ES-I3 (cell line): ENCODE measurements at regions not wholly inside any gene's neighbourhood (a gene's known extent, or its start where the extent isn't known, plus 50 kb on each side); places are given as distances from the start of the nearest gene placed in this dataset.

ENCODE experiments used
- H3K36me3 ChIP-seq: 2 replicates; pipeline ENCODE4 v1.6.1; 2013; ENCODE audit warnings: mild to moderate bottlenecking, low read length, control low read depth, moderate library complexity; ENCODE audit not compliant: insufficient read depth
- H3K4me1 ChIP-seq: 2 replicates; pipeline ENCODE4 v1.6.1; 2013; ENCODE audit warnings: mild to moderate bottlenecking, control low read depth, low read length; ENCODE audit not compliant: insufficient read depth
- H3K9ac ChIP-seq: 2 replicates; pipeline ENCODE4 v1.6.1; 2013; ENCODE audit warnings: low read depth, mild to moderate bottlenecking, low read length, moderate library complexity
- H3K9me3 ChIP-seq: 2 replicates; pipeline ENCODE4 v1.6.1; 2013; ENCODE audit warnings: mild to moderate bottlenecking, low read length, moderate library complexity; ENCODE audit not compliant: control insufficient read depth, insufficient read depth

GRCh38 chr6:71405416-71405815 is 116.8 kb downstream of the OGFRL1 start:
- peaks cover 45% of the 10 kb centered on the region for H3K4me1 ChIP-seq
- no peak overlapping the region for H3K9ac ChIP-seq
- H3K36me3 ChIP-seq, result no peaks in the 10 kb centered on the region
- H3K9me3 ChIP-seq, result no peaks in the 10 kb centered on the region

GRCh38 chr6:71406865-71407860 is 118.6 kb downstream of the OGFRL1 start:
- Histone ChIP-seq H3K4me1 (peaks cover 51% of the 10 kb centered on the region), H3K36me3 (no peaks in the 10 kb centered on the region), H3K9ac (no peak overlapping the region), H3K9me3 (no peaks in the 10 kb centered on the region)

- Histone ChIP-seq H3K4me1 (peaks cover 48% of the 10 kb centered on the region), H3K9ac (no peak overlapping the region), H3K9me3 (no peaks in the 10 kb centered on the region), H3K36me3 (no peaks in the 10 kb centered on the region)
These were observed 120.4 kb downstream of the OGFRL1 start for GRCh38 chr6:71408787-71409723.

GRCh38 chr6:71410164-71410566 is 121.6 kb downstream of the OGFRL1 start:
- peaks cover 37% of the 10 kb centered on the region for H3K4me1 ChIP-seq
- H3K9me3 ChIP-seq, result no peaks in the 10 kb centered on the region
- H3K36me3 ChIP-seq, result no peaks in the 10 kb centered on the region
- H3K9ac ChIP-seq, result no peak overlapping the region

GRCh38 chr6:71410681-71411080 is 122.1 kb downstream of the OGFRL1 start:
- peaks cover 4% of the 10 kb centered on the region; the same call in 1 of the 2 replicates for H3K36me3 ChIP-seq
- peaks cover 32% of the 10 kb centered on the region for H3K4me1 ChIP-seq
- H3K9ac ChIP-seq, result no peak overlapping the region

GRCh38 chr6:71411882-71412281 is 123.3 kb downstream of the OGFRL1 start:
- peaks cover 12% of the 10 kb centered on the region; the same call in 1 of the 2 replicates for H3K36me3 ChIP-seq
- H3K9ac ChIP-seq, result no peak overlapping the region
- peaks cover 26% of the 10 kb centered on the region for H3K4me1 ChIP-seq
- no peaks in the 10 kb centered on the region for H3K9me3 ChIP-seq

More at GRCh38 chr6:71410681-71411080, 122.1 kb downstream of the OGFRL1 start:
- no peaks in the 10 kb centered on the region for H3K9me3 ChIP-seq

GRCh38 chr6:71412559-71413140 is 124.0 kb downstream of the OGFRL1 start:
- Histone ChIP-seq H3K9ac (no peak overlapping the region), H3K4me1 (peaks cover 18% of the 10 kb centered on the region), H3K36me3 (peaks cover 12% of the 10 kb centered on the region; the same call in 1 of the 2 replicates), H3K9me3 (no peaks in the 10 kb centered on the region)

- Histone ChIP-seq H3K9ac (no peak overlapping the region), H3K9me3 (no peaks in the 10 kb centered on the region), H3K4me1 (peaks cover 13% of the 10 kb centered on the region), H3K36me3 (peaks cover 12% of the 10 kb centered on the region; the same call in 1 of the 2 replicates)
These were observed 125.9 kb downstream of the OGFRL1 start for GRCh38 chr6:71414486-71414885.

- Histone ChIP-seq H3K9ac (peak overlapping the region; percentile 97), H3K36me3 (peaks cover 12% of the 10 kb centered on the region; the same call in 1 of the 2 replicates), H3K9me3 (no peaks in the 10 kb centered on the region), H3K4me1 (no peaks in the 10 kb centered on the region; the same call in 1 of the 2 replicates)
These were observed 130.8 kb downstream of the OGFRL1 start for GRCh38 chr6:71419217-71420094.

GRCh38 chr6:71420095-71420692 is 131.6 kb downstream of the OGFRL1 start:
- Histone ChIP-seq H3K4me1 (no peaks in the 10 kb centered on the region; the same call in 1 of the 2 replicates), H3K9me3 (no peaks in the 10 kb centered on the region)

GRCh38 chr6:71420693-71421328 is 132.2 kb downstream of the OGFRL1 start:
- Histone ChIP-seq H3K9me3 (no peaks in the 10 kb centered on the region), H3K36me3 (peaks cover 7% of the 10 kb centered on the region; the same call in 1 of the 2 replicates), H3K9ac (peak overlapping the region; percentile 97), H3K4me1 (no peaks in the 10 kb centered on the region; the same call in 1 of the 2 replicates)

More at GRCh38 chr6:71420095-71420692, 131.6 kb downstream of the OGFRL1 start:
- peaks cover 12% of the 10 kb centered on the region; the same call in 1 of the 2 replicates for H3K36me3 ChIP-seq
- H3K9ac ChIP-seq, result peak overlapping the region; percentile 97

- Histone ChIP-seq H3K9me3 (no peaks in the 10 kb centered on the region), H3K4me1 (no peaks in the 10 kb centered on the region; the same call in 1 of the 2 replicates), H3K9ac (no peak overlapping the region), H3K36me3 (0 out of 2 replicates have a peak, but pooled peaks cover 3% of the 10 kb centered on the region)
These were observed 133.0 kb downstream of the OGFRL1 start for GRCh38 chr6:71421611-71422010.
